B cell (primary cell): ENCODE measurements at regions not wholly inside any gene's neighbourhood (a gene's known extent, or its start where the extent isn't known, plus 50 kb on each side); places are given as distances from the start of the nearest gene placed in this dataset.

Source experiments
- EZH2 ChIP-seq: IDR thresholded peaks from 2 replicates; pipeline ENCODE4 v1.6.1; 2012; ENCODE audit warnings: borderline replicate concordance, low read depth, mild to moderate bottlenecking, moderate library complexity, low read length; ENCODE audit not compliant: insufficient read depth, poor library complexity, severe bottlenecking
- TF ChIP-seq, protein P1 (sequence below): fragments of 200-600 bp; IDR thresholded peaks from one replicate; pipeline ENCODE4 v1.8.0; 2022; ENCODE audit warnings: antibody characterized with exemption, mild to moderate bottlenecking

DNA sequence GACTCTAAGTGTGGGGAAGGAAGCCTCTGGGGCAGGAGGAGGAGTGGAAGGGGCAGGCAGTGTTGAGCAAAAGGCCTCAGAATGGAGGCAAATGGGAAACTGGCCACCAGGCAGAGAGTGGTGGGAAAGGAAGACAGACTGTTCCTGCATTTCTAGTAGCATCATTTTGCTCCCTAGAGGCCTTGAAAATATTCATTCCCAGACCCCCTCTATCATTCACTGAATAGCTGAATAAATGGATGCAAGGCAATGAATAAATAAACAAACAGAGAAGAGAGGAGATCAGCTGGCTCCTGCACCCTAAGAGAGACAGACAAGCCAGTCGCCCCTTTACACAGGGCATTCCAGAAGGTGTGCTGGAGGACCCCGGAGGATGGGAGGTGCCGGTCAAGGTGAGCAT is 511.9 kb downstream of the BCOR start:
- TF ChIP-seq, protein P1, sequence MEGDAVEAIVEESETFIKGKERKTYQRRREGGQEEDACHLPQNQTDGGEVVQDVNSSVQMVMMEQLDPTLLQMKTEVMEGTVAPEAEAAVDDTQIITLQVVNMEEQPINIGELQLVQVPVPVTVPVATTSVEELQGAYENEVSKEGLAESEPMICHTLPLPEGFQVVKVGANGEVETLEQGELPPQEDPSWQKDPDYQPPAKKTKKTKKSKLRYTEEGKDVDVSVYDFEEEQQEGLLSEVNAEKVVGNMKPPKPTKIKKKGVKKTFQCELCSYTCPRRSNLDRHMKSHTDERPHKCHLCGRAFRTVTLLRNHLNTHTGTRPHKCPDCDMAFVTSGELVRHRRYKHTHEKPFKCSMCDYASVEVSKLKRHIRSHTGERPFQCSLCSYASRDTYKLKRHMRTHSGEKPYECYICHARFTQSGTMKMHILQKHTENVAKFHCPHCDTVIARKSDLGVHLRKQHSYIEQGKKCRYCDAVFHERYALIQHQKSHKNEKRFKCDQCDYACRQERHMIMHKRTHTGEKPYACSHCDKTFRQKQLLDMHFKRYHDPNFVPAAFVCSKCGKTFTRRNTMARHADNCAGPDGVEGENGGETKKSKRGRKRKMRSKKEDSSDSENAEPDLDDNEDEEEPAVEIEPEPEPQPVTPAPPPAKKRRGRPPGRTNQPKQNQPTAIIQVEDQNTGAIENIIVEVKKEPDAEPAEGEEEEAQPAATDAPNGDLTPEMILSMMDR, result no peak
- TF ChIP-seq EZH2, result no peak
